Naive thymus-derived CD8-positive, alpha-beta T cell (primary cell): ENCODE measurements at regions not wholly inside any gene's neighbourhood (a gene's known extent, or its start where the extent isn't known, plus 50 kb on each side); places are given as distances from the start of the nearest gene placed in this dataset.
A peak's percentile ranks its signal among the peaks of the same experiment; 100 is the strongest.
"Not testable (repeated sequence)": the region's sequence is repeated elsewhere in the genome, so short reads cannot be mapped to it uniquely, and the experiment has no call there.

Source experiments
- ATAC-seq, 2 donors: fragments of 150-1000 bp; cut with Tn5 transposase in 1 of 2; sonication (Bioruptor Pico), chemical (Tn5 transposase) in 1 of 2; 1 replicate in 1 of 2; 2 replicates in 1 of 2; pipeline ENCODE4 v1.10.0; 2021; ENCODE audit warnings: mild to moderate bottlenecking in 2 of 2, moderate library complexity in 2 of 2
- POLR2A ChIA-PET: fragments of 350-600 bp; sonication (Branson Sonifier 250); formaldehyde crosslinking; loops from one replicate; lab custom pipeline; 2021; ENCODE audit warnings: antibody characterized with exemption; lab: Charles Lee
- DNase-seq, 10 donors: peaks; one replicate each; pipeline versions ENCODE4 v3.0.0 to v3.0.0-alpha.2; 2020 to 2022
- H3K27ac Mint-ChIP-seq, 10 donors: one replicate each; pipeline ENCODE4 v1.8.0; 2020 to 2022; ENCODE audit warnings: mild to moderate bottlenecking in 10 of 10, mixed read lengths in 10 of 10, moderate library complexity in 4 of 10, inconsistent platforms in 1 of 10
- H3K27me3 Mint-ChIP-seq, 5 donors: one replicate each; pipeline ENCODE4 v1.8.0; 2021 to 2022; ENCODE audit warnings: mixed read lengths in 5 of 5
- H3K36me3 Mint-ChIP-seq, 3 donors: one replicate each; pipeline ENCODE4 v1.8.0; 2020 to 2022; ENCODE audit warnings: mixed read lengths in 3 of 3, mild to moderate bottlenecking in 2 of 3, inconsistent platforms in 1 of 3
- H3K4me1 Mint-ChIP-seq, 4 donors: one replicate each; pipeline ENCODE4 v1.8.0; 2021 to 2022; ENCODE audit warnings: mixed read lengths in 4 of 4
- H3K4me3 Mint-ChIP-seq, 10 donors: one replicate each; pipeline ENCODE4 v1.8.0; 2020 to 2022; ENCODE audit warnings: mild to moderate bottlenecking in 10 of 10, mixed read lengths in 10 of 10, moderate library complexity in 6 of 10, inconsistent platforms in 1 of 10
- H3K9me3 Mint-ChIP-seq, 9 donors: one replicate each; pipeline ENCODE4 v1.8.0; 2020 to 2022; ENCODE audit warnings: mixed read lengths in 9 of 9, mild to moderate bottlenecking in 3 of 9, inconsistent platforms in 1 of 9, moderate library complexity in 1 of 9

DNA sequence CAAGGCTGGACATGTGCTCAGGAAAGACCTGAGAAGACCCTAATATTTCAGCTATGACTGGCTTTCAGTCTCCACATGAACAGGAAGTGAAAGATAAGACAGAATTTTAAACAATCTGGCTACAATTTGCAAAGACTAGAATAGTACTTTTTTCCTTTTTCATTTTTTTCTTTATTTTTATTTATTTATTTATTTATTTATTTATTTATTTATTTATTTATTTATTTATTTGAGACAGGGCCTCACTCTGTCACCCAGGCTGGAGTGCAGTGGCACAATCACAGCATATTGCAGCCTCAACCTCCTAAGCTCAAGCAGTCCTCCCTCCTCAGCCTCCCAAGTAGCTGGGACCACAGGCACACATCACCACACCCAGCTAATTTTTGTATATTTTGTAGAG is 61.1 kb upstream of the PHF6 start:
- H3K4me3 Mint-ChIP-seq, ATAC-seq, POLR2A ChIA-PET, H3K27me3 Mint-ChIP-seq, DNase-seq, H3K4me1 Mint-ChIP-seq, H3K27ac Mint-ChIP-seq: not testable (repeated sequence)
- H3K36me3 Mint-ChIP-seq: peaks cover 0 to 16% (median 7%) of the 10 kb centered on the region in 3 donors
- peaks cover 0 to 36% (median 11%) of the 10 kb centered on the region in 9 donors for H3K9me3 Mint-ChIP-seq

DNA sequence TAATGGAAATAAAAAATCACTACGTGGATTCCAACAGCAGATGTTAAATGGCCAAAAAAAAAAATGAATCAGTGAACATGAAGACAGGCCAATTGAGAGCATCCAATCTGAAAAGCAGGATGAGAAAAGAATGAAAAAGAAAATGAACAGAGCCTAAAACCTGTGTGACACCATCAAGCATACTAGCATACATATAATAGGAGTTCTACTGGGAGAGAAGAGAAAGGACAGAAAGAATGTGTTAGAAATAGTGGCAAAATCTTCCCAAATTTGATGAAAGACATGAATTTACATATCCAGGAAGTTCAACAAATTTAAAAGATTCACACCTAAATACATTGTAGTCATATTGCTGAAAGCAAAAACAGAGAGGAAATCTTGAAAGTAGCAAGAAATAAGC is 59.7 kb upstream of the PHF6 start:
- Mint-ChIP-seq H3K4me1 (no peaks in the 10 kb centered on the region), H3K27me3 (peaks cover 0 to 4% (median 0%) of the 10 kb centered on the region in 5 donors), H3K36me3 (peaks cover 0 to 16% (median 7%) of the 10 kb centered on the region in 3 donors), H3K4me3 (no peak overlapping the region), H3K27ac (peak overlapping the region in 1 of 10 donors; percentile 66), H3K9me3 (peaks cover 0 to 36% (median 11%) of the 10 kb centered on the region in 9 donors)
- ATAC-seq: no peak
- no peak for DNase-seq
- POLR2A ChIA-PET: no interaction called here

DNA sequence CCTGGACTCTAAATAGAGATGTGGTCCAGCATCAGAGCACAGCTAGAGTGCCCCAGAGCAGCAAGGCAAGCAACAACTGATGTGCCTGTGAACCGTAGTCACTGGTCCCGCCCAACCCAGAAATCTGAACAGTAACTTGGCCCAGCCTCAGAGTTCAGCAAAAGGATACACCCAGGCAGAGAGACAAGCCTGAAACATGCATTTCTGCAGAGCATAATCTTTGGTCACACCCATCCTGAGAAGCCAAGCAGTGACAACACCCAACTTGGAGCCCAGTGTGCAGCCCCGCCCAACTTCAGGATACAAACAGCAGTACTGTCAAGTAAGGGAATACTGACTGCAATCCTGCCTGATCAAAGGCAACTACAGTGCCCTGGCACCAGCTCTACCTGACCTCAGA is 57.2 kb upstream of the PHF6 start:
- H3K27ac Mint-ChIP-seq: no peak overlapping the region
- H3K36me3 Mint-ChIP-seq: peaks cover 0 to 16% (median 7%) of the 10 kb centered on the region in 3 donors
- no peak for DNase-seq
- peaks cover 0 to 32% (median 11%) of the 10 kb centered on the region in 9 donors for H3K9me3 Mint-ChIP-seq
- POLR2A ChIA-PET: no interaction called here
- H3K4me1 Mint-ChIP-seq: no peaks in the 10 kb centered on the region
- peaks cover 0 to 4% (median 0%) of the 10 kb centered on the region in 5 donors for H3K27me3 Mint-ChIP-seq
- H3K4me3 Mint-ChIP-seq: no peak overlapping the region
- no peak for ATAC-seq
